LNCAP (cell line): ENCODE measurements at regions not wholly inside any gene's neighbourhood (a gene's known extent, or its start where the extent isn't known, plus 50 kb on each side); places are given as distances from the start of the nearest gene placed in this dataset.
A peak's percentile ranks its signal among the peaks of the same experiment; 100 is the strongest.

Experiments
- CTCF ChIP-seq: fragments of 450-650 bp; IDR thresholded peaks from 2 replicates; pipeline ENCODE4 v1.5.1; 2017; ENCODE audit warnings: mild to moderate bottlenecking

GRCh38 chr3:176554264-176554663 is 643.0 kb downstream of the TBL1XR1 start:
- no peak for TF ChIP-seq CTCF

GRCh38 chr3:176526942-176527341 is 670.3 kb downstream of the TBL1XR1 start:
- TF ChIP-seq CTCF = no peak

- no peak for TF ChIP-seq CTCF
Measured at GRCh38 chr3:176526225-176526624, 671.1 kb downstream of the TBL1XR1 start.

- TF ChIP-seq CTCF = no peak
Measured at GRCh38 chr3:176523114-176523513, 674.2 kb downstream of the TBL1XR1 start.

GRCh38 chr3:176522436-176522835 is 674.8 kb downstream of the TBL1XR1 start:
- no peak for TF ChIP-seq CTCF

GRCh38 chr3:176521531-176522175 is 675.6 kb downstream of the TBL1XR1 start:
- no peak for TF ChIP-seq CTCF

- peak; percentile 68 for TF ChIP-seq CTCF
Measured at GRCh38 chr3:176514297-176514696, 683.0 kb downstream of the TBL1XR1 start.

GRCh38 chr3:176513604-176514003 is 683.7 kb downstream of the TBL1XR1 start:
- TF ChIP-seq CTCF = no peak
